ENCODE measurements at regions not wholly inside any gene's neighbourhood (a gene's known extent, or its start where the extent isn't known, plus 50 kb on each side); places are given as distances from the start of the nearest gene placed in this dataset.

DNA sequence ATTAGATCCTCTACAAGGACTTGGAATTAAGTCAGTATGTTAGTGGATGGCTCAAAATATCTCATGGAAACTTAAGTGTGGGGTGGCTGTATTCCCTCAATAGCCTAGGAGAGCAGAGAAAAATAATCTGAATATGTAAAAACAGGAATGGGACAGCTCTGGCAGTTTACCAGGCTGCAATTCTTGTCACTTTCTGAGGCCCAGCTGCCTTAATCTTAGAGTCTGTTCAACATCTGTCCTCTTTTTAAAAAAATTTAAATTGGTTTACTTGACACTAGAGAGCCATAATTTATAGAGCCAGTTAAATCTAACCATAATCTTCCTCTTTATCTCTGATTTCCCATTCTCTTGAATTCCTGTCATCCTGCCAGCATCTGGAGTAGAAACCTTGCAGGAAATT, 109.2 kb upstream of the CXCL13 start:
- CTCF ChIA-PET: interaction anchor here (3.2 kb wide), 1 partner anchor 104 kb away, joined by 14 read pairs; no protein-coding TSS in a partner anchor
- H3K4me1 Mint-ChIP-seq (ENCODE audit: low read depth): no peaks in the 10 kb centered on the region
- intact Hi-C loops (cut with micrococcal nuclease): no loop called here
- H3K27me3 Mint-ChIP-seq: peaks cover 18% of the 10 kb centered on the region
- no peak for ATAC-seq
- DNase-seq: no peak
- no peak overlapping the region for H3K27ac Mint-ChIP-seq
- H3K9me3 Mint-ChIP-seq: no peaks in the 10 kb centered on the region
- TF ChIP-seq, protein P1, sequence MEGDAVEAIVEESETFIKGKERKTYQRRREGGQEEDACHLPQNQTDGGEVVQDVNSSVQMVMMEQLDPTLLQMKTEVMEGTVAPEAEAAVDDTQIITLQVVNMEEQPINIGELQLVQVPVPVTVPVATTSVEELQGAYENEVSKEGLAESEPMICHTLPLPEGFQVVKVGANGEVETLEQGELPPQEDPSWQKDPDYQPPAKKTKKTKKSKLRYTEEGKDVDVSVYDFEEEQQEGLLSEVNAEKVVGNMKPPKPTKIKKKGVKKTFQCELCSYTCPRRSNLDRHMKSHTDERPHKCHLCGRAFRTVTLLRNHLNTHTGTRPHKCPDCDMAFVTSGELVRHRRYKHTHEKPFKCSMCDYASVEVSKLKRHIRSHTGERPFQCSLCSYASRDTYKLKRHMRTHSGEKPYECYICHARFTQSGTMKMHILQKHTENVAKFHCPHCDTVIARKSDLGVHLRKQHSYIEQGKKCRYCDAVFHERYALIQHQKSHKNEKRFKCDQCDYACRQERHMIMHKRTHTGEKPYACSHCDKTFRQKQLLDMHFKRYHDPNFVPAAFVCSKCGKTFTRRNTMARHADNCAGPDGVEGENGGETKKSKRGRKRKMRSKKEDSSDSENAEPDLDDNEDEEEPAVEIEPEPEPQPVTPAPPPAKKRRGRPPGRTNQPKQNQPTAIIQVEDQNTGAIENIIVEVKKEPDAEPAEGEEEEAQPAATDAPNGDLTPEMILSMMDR (IDR thresholded peaks at IDR 0.05): no peak
- H3K4me3 Mint-ChIP-seq: no peak overlapping the region
- no peaks in the 10 kb centered on the region for H3K36me3 Mint-ChIP-seq (ENCODE audit: low read depth)
- POLR2A ChIA-PET: no interaction called here

DNA sequence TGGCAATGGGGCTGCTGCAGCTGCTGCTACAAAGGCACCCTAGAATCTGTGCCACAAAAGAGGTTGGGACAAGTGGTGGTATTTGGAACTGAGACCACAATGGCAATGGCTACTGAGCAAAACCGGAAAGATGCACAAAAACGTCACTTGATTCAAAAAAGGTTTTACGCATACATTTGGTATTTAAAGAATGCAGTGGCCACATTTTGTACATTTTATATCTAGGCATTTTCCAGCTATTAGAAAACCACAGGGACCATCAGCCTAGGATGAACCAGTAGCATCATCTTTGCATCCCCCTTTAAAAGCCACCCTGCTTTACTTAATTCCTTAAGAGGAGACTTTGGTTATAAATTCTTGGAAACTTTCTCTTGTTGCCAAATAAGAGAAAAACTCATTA, 104.8 kb upstream of the CXCL13 start:
- ATAC-seq (no peak), DNase-seq (no peak)
- H3K4me1 Mint-ChIP-seq (ENCODE audit: low read depth): no peaks in the 10 kb centered on the region
- H3K27me3 Mint-ChIP-seq: peaks cover 7% of the 10 kb centered on the region
- no peak overlapping the region for H3K27ac Mint-ChIP-seq
- TF ChIP-seq, protein P1 (IDR thresholded peaks at IDR 0.05): no peak
- H3K9me3 Mint-ChIP-seq: no peaks in the 10 kb centered on the region
- intact Hi-C loops (cut with micrococcal nuclease): no loop called here
- ChIA-PET POLR2A (interaction anchor here (0.7 kb wide), 1 partner anchor 37 kb away, joined by 3 read pairs; no protein-coding TSS in a partner anchor), CTCF (no interaction called here)
- H3K4me3 Mint-ChIP-seq: no peak overlapping the region
- no peaks in the 10 kb centered on the region for H3K36me3 Mint-ChIP-seq (ENCODE audit: low read depth)

DNA sequence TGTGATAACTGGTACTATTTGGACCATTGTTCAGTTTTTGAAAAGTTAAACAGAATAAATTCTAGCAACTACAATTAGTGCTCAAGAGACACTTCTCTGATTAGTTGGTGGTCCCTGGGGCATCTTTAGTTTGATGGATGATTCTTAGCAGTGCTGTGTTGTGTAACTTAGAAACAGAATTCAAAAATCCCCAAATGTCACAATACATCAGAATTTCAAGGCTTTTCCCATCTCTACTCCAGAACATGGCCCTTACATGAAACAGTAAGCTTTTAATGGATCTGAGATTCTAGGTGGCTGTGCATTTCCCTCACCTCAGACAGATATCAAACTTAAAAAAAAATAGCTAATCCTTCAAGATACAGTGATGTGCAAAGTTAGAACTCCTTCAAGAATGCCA, 104.4 kb upstream of the CXCL13 start:
- TF ChIP-seq, protein P1 (IDR thresholded peaks at IDR 0.05): no peak
- ChIA-PET POLR2A (no interaction called here), CTCF (no interaction called here)
- Mint-ChIP-seq H3K27ac (no peak overlapping the region), H3K9me3 (no peaks in the 10 kb centered on the region), H3K4me1 (ENCODE audit: low read depth) (no peaks in the 10 kb centered on the region), H3K4me3 (no peak overlapping the region), H3K36me3 (ENCODE audit: low read depth) (no peaks in the 10 kb centered on the region), H3K27me3 (peaks cover 7% of the 10 kb centered on the region)
- ATAC-seq (no peak), DNase-seq (no peak)
- intact Hi-C loops (cut with micrococcal nuclease): no loop called here

DNA sequence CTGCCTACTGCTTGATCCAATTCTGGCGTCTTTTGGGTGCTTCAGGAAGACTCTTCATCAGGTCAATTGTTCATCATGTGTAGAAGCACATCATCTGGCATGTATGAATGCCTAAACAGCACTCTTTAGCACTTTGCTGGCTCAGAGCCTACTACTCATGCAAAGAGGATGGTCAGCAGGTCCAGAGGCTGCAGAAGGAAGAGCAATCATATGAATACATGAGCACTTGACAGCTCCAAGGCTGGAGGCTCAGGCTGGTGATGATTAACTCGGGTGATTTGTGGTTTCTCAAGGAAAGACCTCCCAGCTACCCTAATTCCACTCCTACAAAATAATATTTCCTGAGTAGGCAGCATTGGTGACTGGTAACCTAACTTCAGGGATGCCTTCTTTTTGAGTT, 103.8 kb upstream of the CXCL13 start:
- DNase-seq: no peak
- no peak for ATAC-seq
- Mint-ChIP-seq H3K9me3 (no peaks in the 10 kb centered on the region), H3K36me3 (ENCODE audit: low read depth) (no peaks in the 10 kb centered on the region), H3K27me3 (peaks cover 7% of the 10 kb centered on the region), H3K4me3 (no peak overlapping the region), H3K27ac (no peak overlapping the region), H3K4me1 (ENCODE audit: low read depth) (no peaks in the 10 kb centered on the region)
- ChIA-PET CTCF (no interaction called here), POLR2A (no interaction called here)
- intact Hi-C loops (cut with micrococcal nuclease): no loop called here
- TF ChIP-seq, protein P1 (IDR thresholded peaks at IDR 0.05): no peak

DNA sequence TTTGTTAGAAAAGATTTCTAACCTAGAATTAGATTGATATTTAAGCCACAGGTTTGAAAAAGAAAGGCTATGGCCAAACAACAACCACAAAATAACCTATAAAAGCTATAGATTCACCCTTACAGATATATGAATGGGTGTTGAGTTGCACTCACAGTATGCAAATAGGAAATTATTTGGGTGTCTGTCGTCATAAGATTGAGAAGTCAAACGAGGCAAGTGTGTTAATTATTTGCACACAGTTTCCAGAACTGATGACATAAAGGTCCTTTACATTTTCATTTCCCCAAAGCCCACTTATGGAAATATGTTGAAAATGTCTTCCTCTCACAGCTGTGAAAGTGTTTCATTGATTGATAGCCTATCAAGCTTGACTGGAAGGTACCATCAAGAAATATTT, 101.2 kb upstream of the CXCL13 start:
- CTCF ChIA-PET: interaction anchor here (1.8 kb wide), 1 partner anchor 97 kb away, joined by 8 read pairs; no protein-coding TSS in a partner anchor
- Mint-ChIP-seq H3K4me3 (no peak overlapping the region), H3K27me3 (peaks cover 5% of the 10 kb centered on the region), H3K36me3 (ENCODE audit: low read depth) (no peaks in the 10 kb centered on the region), H3K9me3 (no peaks in the 10 kb centered on the region), H3K27ac (no peak overlapping the region), H3K4me1 (ENCODE audit: low read depth) (no peaks in the 10 kb centered on the region)
- POLR2A ChIA-PET: no interaction called here
- TF ChIP-seq, protein P1 (IDR thresholded peaks at IDR 0.05): no peak
- intact Hi-C loops (cut with micrococcal nuclease): no loop called here
- DNase-seq (no peak), ATAC-seq (no peak)

All from activated CD8-positive, alpha-beta T cell treated with anti-CD3 and anti-CD28 coated beads for 36 hours (primary cell).